ENCODE measurements at regions not wholly inside any gene's neighbourhood (a gene's known extent, or its start where the extent isn't known, plus 50 kb on each side); places are given as distances from the start of the nearest gene placed in this dataset.

DNA sequence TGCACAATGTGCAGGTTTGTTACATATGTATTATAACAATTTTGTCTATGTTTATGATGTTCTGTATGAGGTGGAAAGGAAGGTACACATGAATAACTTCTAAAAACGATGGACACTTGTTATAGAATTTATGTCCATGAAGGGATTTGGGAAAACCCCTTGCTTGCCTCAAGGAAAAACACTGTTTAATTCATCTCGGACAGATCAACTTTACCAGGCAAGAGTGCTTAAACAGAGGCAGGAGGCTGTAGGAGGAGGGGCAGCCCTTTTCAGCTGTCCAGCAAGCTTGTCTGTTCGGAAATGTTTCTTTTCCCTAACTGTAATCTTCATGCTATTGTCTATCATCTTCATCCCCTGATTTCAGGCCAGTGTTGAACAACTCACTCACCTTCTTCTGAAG, 200.9 kb downstream of the CDC14C start:
- DNase-seq (ENCODE audit: low read depth) = no peak
- no peak overlapping the region for H3K4me3 ChIP-seq (replicated peaks; ENCODE audit: low read depth, low read length)
- TF ChIP-seq, protein P1, sequence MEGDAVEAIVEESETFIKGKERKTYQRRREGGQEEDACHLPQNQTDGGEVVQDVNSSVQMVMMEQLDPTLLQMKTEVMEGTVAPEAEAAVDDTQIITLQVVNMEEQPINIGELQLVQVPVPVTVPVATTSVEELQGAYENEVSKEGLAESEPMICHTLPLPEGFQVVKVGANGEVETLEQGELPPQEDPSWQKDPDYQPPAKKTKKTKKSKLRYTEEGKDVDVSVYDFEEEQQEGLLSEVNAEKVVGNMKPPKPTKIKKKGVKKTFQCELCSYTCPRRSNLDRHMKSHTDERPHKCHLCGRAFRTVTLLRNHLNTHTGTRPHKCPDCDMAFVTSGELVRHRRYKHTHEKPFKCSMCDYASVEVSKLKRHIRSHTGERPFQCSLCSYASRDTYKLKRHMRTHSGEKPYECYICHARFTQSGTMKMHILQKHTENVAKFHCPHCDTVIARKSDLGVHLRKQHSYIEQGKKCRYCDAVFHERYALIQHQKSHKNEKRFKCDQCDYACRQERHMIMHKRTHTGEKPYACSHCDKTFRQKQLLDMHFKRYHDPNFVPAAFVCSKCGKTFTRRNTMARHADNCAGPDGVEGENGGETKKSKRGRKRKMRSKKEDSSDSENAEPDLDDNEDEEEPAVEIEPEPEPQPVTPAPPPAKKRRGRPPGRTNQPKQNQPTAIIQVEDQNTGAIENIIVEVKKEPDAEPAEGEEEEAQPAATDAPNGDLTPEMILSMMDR (IDR thresholded peaks at IDR 0.05; ENCODE audit: low read length, missing control alignments) = no peak

- H3K4me3 ChIP-seq (replicated peaks; ENCODE audit: low read depth, low read length) = no peak overlapping the region
- DNase-seq (ENCODE audit: low read depth) = no peak
- TF ChIP-seq, protein P1 (IDR thresholded peaks at IDR 0.05; ENCODE audit: low read length, missing control alignments) = no peak
Measured at GRCh38 chr7:49127359-49127913, 203.1 kb downstream of the CDC14C start.

- H3K4me3 ChIP-seq (replicated peaks; ENCODE audit: low read depth, low read length) = no peak overlapping the region
- TF ChIP-seq, protein P1 (IDR thresholded peaks at IDR 0.05; ENCODE audit: low read length, missing control alignments) = no peak
- DNase-seq (ENCODE audit: low read depth) = no peak
Measured at GRCh38 chr7:49137978-49138377, 213.6 kb downstream of the CDC14C start.

DNA sequence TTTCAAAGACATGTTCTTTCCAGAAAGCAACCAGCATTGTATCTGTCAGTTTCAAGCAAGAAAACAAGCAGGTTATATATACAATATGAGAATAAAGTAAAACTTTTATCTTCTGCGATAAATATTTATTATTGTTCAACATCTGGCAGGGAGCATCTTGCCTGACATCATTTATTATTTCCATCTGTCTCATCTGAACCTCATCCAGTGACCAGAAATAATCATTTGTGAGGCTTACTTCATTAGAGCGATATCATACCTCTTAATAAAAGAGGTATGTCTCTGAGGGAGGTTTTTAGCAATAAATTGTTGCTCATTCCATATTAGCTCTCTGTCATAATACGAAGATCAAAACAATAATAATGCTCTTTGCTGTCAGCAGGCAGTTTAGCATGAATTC, 226.1 kb downstream of the CDC14C start:
- DNase-seq (ENCODE audit: low read depth) = no peak
- no peak overlapping the region for H3K4me3 ChIP-seq (replicated peaks; ENCODE audit: low read depth, low read length)
- TF ChIP-seq, protein P1 (IDR thresholded peaks at IDR 0.05; ENCODE audit: low read length, missing control alignments) = no peak

DNA sequence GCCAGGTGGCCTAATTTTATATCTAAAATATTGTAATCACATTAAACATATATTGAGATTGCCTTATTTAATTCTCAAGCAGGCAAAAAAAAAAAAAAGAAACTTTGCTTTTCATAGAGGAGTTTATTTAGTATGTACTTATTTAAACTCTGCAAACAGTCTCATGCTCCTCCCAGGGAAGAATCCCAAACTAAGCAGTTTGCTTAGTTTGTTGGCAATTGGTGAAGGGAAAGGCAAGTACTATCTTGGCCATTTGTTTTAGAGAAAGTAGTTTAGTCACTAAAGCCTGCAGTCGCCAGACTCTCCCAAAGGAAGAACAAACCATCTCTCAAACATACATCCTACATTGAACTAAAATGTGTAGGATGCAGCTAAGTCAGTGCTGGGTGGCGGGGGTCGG, 226.8 kb downstream of the CDC14C start:
- DNase-seq (ENCODE audit: low read depth) = no peak
- TF ChIP-seq, protein P1 (IDR thresholded peaks at IDR 0.05; ENCODE audit: low read length, missing control alignments) = no peak
- H3K4me3 ChIP-seq (replicated peaks; ENCODE audit: low read depth, low read length) = no peak overlapping the region

DNA sequence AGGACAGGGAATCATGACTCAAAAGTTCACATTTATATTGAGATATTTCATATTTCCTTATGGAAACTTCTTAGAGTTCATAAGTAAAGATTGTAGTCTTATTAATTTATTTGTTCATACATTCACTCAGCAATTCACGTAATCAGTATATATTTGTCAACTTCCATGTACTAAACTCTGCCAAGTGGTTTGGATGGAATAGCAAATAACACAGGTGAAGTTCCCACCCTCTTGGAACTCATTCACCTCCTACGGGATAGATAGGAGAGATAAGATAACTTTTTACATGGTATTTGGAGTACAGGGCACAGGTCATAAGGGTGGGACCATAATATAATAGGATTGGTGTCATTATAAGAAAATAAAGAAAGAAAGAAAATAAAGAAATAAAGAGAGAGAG, 234.0 kb downstream of the CDC14C start:
- TF ChIP-seq, protein P1 (IDR thresholded peaks at IDR 0.05; ENCODE audit: low read length, missing control alignments) = no peak
- no peak overlapping the region for H3K4me3 ChIP-seq (replicated peaks; ENCODE audit: low read depth, low read length)
- DNase-seq (ENCODE audit: low read depth) = no peak

DNA sequence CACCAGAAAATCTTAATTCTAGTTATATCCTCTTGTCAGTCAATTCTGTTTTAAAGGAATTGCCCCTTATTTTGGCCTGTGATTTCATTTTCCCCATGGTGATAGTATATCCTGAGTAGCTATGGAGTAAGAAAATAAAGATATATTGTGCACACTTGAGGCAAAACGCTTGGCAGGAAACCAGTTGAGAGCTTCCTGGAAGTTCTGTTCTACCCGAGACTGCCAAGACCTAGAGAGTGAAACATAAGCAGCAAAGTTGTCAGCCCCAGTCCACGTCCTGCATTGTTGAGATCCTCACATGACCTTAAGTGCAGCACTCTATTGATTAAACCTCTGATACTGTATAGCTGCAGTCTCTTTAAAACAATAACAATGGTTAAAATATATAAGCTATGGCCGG, 235.2 kb downstream of the CDC14C start:
- no peak for DNase-seq (ENCODE audit: low read depth)
- no peak overlapping the region for H3K4me3 ChIP-seq (replicated peaks; ENCODE audit: low read depth, low read length)
- TF ChIP-seq, protein P1 (IDR thresholded peaks at IDR 0.05; ENCODE audit: low read length, missing control alignments) = no peak
